Right cardiac atrium (tissue), 5 donors: ENCODE measurements at regions not wholly inside any gene's neighbourhood (a gene's known extent, or its start where the extent isn't known, plus 50 kb on each side); places are given as distances from the start of the nearest gene placed in this dataset.
"Not testable (repeated sequence)": the region's sequence is repeated elsewhere in the genome, so short reads cannot be mapped to it uniquely, and the experiment has no call there.

ENCODE experiments used
- ATAC-seq, 2 donors: fragments of 200-7000 bp; cut with Tn5 transposase; one replicate each; pipeline versions ENCODE4 v1.8.0 to v1.9.1; 2020; ENCODE audit warnings: moderate library complexity in 2 of 2, mild to moderate bottlenecking in 1 of 2
- DNase-seq, 3 donors: peaks; one replicate each; pipeline ENCODE4 v3.0.0-alpha.2; 2020
- H3K27ac ChIP-seq: one replicate; pipeline ENCODE4 v1.5.1; 2013; ENCODE audit warnings: mild to moderate bottlenecking, low read length, control low read depth, moderate library complexity
- H3K27me3 ChIP-seq: one replicate; pipeline ENCODE4 v1.6.1; 2013; ENCODE audit not compliant: control insufficient read depth, insufficient read depth
- H3K4me1 ChIP-seq: one replicate; pipeline ENCODE4 v1.6.1; 2013; ENCODE audit warnings: low read length; ENCODE audit not compliant: control insufficient read depth, insufficient read depth
- H3K4me3 ChIP-seq: one replicate; pipeline ENCODE4 v1.5.1; 2013; ENCODE audit warnings: low read length, control low read depth
- H3K9me3 ChIP-seq: one replicate; pipeline ENCODE4 v1.6.1; 2013; ENCODE audit warnings: low read length; ENCODE audit not compliant: control insufficient read depth
- WGBS: extraction: QIAGEN DNeasy Blood & Tissue Kit; methylation state at CpG from one replicate; pipeline ENCODE4 v1.1.7; 2013; 5-methylcytosine and 5-hydroxymethylcytosine counted together
- intact Hi-C, 4 donors: fragments of 100-400 bp; cut with DNase I; formaldehyde crosslinking; loops; one replicate each; pipeline versions ENCODE4 v1.11.0 to v1.14.0; 2022 to 2023
- donor health status: healthy with polysubstance abuse.
- donor health status: DM: no; HTN: yes; CAD: no.
- donor health status: DM: no; HTN: no; CAD: no.
- donor health status: DM: no; HTN: yes; CAD: no; lungs with severe emphysema.
- donor health status: DM: yes; HTN: yes; CAD: no.

- 94% methylated on average over 2 of the region's 2 CpGs for WGBS
- no peaks in the 10 kb centered on the region for H3K4me1 ChIP-seq
- H3K9me3 ChIP-seq = no peaks in the 10 kb centered on the region
- DNase-seq (no peak), ATAC-seq (no peak)
- no peak overlapping the region for H3K4me3 ChIP-seq
- no peak overlapping the region for H3K27ac ChIP-seq
- no peaks in the 10 kb centered on the region for H3K27me3 ChIP-seq
- intact Hi-C loops = no loop called here
These were observed 330.0 kb upstream of the RND3 start for GRCh38 chr2:150817422-150817821.

GRCh38 chr2:150812664-150813367 lies 325.3 kb upstream of the RND3 start:
- Histone ChIP-seq H3K27ac (no peak overlapping the region), H3K4me1 (no peaks in the 10 kb centered on the region), H3K9me3 (no peaks in the 10 kb centered on the region), H3K27me3 (no peaks in the 10 kb centered on the region), H3K4me3 (no peak overlapping the region)
- DNase-seq (no peak), ATAC-seq (no peak)
- intact Hi-C loops = no loop called here
- WGBS = 35% methylated on average over 1 of the region's 1 CpG

DNA sequence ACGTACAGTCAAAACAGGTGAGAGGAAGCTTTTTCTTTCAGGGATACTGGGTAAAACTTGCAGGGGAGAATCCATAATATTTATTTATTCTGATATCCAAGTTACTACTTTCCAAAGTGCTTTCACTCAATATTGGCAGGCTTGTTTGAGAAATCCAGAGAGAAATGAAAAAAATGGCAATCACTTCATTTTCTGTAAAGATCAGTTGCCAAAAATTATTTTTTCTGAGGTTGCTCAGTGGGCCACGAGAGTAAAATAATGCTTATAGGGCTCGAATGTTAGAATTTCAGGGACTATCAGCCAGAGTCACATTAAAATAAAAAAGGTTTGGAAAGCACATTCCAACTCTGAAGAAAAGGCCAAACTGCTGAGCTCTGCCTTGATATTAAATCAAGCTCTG lies 324.6 kb upstream of the RND3 start:
- ATAC-seq = no peak
- no peak for DNase-seq
- intact Hi-C loops = no loop called here
- Histone ChIP-seq H3K9me3 (no peaks in the 10 kb centered on the region), H3K27ac (no peak overlapping the region), H3K4me3 (no peak overlapping the region), H3K4me1 (no peaks in the 10 kb centered on the region), H3K27me3 (no peaks in the 10 kb centered on the region)
- WGBS = 71% methylated on average over 3 of the region's 3 CpGs

DNA sequence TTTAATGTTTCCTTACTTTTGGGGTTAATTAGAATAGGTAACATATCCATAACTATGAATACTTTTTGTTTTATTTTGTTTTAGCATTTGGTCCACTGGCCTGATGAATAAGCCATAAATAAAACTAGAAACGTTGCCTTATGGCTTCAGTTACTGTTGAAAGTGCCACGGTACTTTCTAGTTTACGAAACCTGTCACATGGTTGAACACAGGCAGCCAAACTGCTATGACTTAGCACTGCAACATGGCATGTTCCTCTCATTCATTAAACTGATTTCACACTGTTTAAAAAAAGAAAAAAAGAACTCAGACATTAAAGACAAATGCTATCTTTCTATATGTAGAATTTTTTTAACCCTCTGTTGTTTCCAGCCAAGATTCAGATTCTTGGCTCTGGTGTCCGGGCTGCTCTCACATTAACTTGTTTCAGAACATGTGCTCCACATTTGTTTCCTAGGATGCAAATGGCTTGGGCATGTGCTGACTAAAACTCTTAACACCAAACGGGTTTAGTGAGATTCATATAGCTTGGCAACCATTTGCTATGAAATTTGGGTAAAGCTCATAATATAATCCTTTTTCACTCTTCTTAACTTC lies 323.9 kb upstream of the RND3 start:
- Histone ChIP-seq H3K9me3 (no peaks in the 10 kb centered on the region), H3K4me1 (peaks cover under 1% of the 10 kb centered on the region), H3K27me3 (no peaks in the 10 kb centered on the region), H3K27ac (no peak overlapping the region), H3K4me3 (no peak overlapping the region)
- peak in 2 of 3 donors; percentile 17 to 44 for DNase-seq
- intact Hi-C loops = no loop called here
- peak; percentile 60 to 69 for ATAC-seq
- 42% methylated on average over 5 of the region's 5 CpGs for WGBS

DNA sequence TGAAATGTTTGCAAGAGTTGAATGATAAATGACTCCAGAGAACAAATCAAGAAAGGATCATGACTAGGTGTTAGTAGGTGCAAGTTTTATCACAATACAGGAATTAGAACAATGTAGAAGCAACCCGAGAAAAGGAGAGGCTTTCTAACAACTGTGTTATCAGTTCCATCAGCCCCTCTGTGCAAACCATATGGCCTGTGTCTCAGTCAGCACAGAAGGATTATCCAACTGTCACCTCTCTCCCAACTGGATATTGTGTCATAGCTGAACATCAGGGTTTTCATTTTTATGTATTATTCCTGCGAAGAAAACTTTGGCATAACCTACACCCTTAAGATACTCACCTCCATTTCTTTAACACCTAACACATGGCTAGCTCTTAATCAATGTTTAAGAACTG lies 321.6 kb upstream of the RND3 start:
- H3K27ac ChIP-seq = no peak overlapping the region
- ATAC-seq (no peak), DNase-seq (no peak)
- intact Hi-C loops = no loop called here
- no peaks in the 10 kb centered on the region for H3K9me3 ChIP-seq
- WGBS = 56% methylated on average over 2 of the region's 2 CpGs
- H3K4me3 ChIP-seq = no peak overlapping the region
- H3K27me3 ChIP-seq = no peaks in the 10 kb centered on the region
- peaks cover 2% of the 10 kb centered on the region for H3K4me1 ChIP-seq

DNA sequence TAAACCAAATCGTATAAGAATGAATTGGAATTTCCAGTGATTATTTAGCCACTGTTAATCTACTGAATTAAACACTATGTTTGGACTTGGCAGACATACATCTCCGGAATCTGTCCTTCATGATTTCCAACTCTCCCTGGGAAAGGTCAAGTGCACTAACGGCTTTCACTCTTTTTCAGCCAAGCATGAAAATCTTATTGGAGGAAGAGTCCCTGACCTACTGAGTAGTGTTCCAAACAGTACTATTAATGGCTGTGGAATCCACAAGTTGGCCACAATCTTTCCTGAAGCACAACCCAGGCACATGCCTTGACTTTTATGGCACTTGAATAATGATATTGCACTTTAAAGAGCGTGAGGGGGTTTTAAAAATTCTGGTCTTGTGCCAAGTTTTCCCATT lies 318.9 kb upstream of the RND3 start:
- peak in 1 of 2 donors; percentile 74 for ATAC-seq
- peaks cover 2% of the 10 kb centered on the region for H3K4me1 ChIP-seq
- no peak overlapping the region for H3K27ac ChIP-seq
- no peaks in the 10 kb centered on the region for H3K9me3 ChIP-seq
- intact Hi-C loops = no loop called here
- DNase-seq = no peak
- H3K27me3 ChIP-seq = no peaks in the 10 kb centered on the region
- H3K4me3 ChIP-seq = no peak overlapping the region
- WGBS = 28% methylated on average over 4 of the region's 4 CpGs

GRCh38 chr2:150803689-150804398 lies 316.4 kb upstream of the RND3 start:
- Histone ChIP-seq H3K27me3 (no peaks in the 10 kb centered on the region), H3K4me3 (no peak overlapping the region), H3K9me3 (no peaks in the 10 kb centered on the region), H3K27ac (no peak overlapping the region), H3K4me1 (peaks cover 2% of the 10 kb centered on the region)
- intact Hi-C loops = no loop called here
- DNase-seq (no peak), ATAC-seq (no peak)
- WGBS = 78% methylated on average over 6 of the region's 6 CpGs

DNA sequence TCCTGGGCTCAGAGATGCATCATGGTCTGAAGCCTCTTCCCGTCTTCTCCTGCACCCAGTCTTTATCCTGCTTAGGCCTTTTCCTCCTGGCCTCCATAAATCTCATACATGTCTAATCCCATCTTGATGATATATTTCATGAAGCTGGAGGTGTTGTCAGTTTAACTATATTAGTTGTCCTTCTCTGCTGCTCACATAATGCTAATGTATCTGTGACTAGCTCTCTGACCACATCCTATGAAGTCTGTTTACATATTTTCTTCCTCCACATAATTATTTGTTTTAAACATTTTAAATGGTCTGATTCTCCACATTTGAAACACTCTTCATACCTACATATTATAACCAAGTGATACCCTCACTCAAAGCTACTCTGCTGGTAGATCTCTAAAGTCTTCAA lies 315.2 kb upstream of the RND3 start:
- Histone ChIP-seq H3K4me3 (no peak overlapping the region), H3K27me3 (no peaks in the 10 kb centered on the region), H3K9me3 (no peaks in the 10 kb centered on the region), H3K4me1 (peaks cover 2% of the 10 kb centered on the region), H3K27ac (no peak overlapping the region)
- DNase-seq = no peak
- ATAC-seq = no peak
- intact Hi-C loops = no loop called here
- WGBS = 95% methylated on average over 1 of the region's 1 CpG

- H3K4me1 ChIP-seq, H3K4me3 ChIP-seq, ATAC-seq, H3K27ac ChIP-seq, intact Hi-C loops, H3K27me3 ChIP-seq, H3K9me3 ChIP-seq, DNase-seq: not testable (repeated sequence)
- WGBS = 76% methylated on average over 3 of the region's 3 CpGs
These were observed 308.8 kb upstream of the RND3 start for GRCh38 chr2:150796236-150796635.

GRCh38 chr2:150792780-150793300 lies 305.4 kb upstream of the RND3 start:
- no peak overlapping the region for H3K4me3 ChIP-seq

GRCh38 chr2:150791567-150791966 lies 304.1 kb upstream of the RND3 start:
- H3K9me3 ChIP-seq = no peaks in the 10 kb centered on the region
- DNase-seq = no peak
- intact Hi-C loops = no loop called here
- H3K4me1 ChIP-seq = peaks cover 4% of the 10 kb centered on the region
- ATAC-seq = no peak
- no peaks in the 10 kb centered on the region for H3K27me3 ChIP-seq
- no peak overlapping the region for H3K27ac ChIP-seq
- H3K4me3 ChIP-seq = no peak overlapping the region

More at GRCh38 chr2:150792780-150793300, 305.4 kb upstream of the RND3 start:
- ATAC-seq (no peak), DNase-seq (peak in 2 of 3 donors; percentile 54 to 66)
- Histone ChIP-seq H3K27me3 (no peaks in the 10 kb centered on the region), H3K4me1 (no peaks in the 10 kb centered on the region), H3K9me3 (no peaks in the 10 kb centered on the region), H3K27ac (no peak overlapping the region)
- 72% methylated on average over 3 of the region's 3 CpGs for WGBS
- intact Hi-C loops = no loop called here
